Pancreas (tissue), 10 donors: ENCODE measurements at regions not wholly inside any gene's neighbourhood (a gene's known extent, or its start where the extent isn't known, plus 50 kb on each side); places are given as distances from the start of the nearest gene placed in this dataset.

Source experiments
- ATAC-seq, 4 donors: fragments of 200-7000 bp; cut with Tn5 transposase; one replicate each; pipeline versions ENCODE4 v1.8.0 to v1.9.1; 2020; ENCODE audit warnings: mild to moderate bottlenecking in 4 of 4, moderate library complexity in 4 of 4
- DNase-seq, 6 donors: peaks; one replicate each; pipeline ENCODE4 v3.0.0-alpha.2; 2020
- FAIRE-seq: peaks from 2 replicates; lab custom pipeline; 2012; peaks lifted over from hg19 to GRCh38; lab: Jason Lieb, UNC
- H3K27ac ChIP-seq, 4 donors: fragments of 200-600 bp; sonication (generic); 1 replicate in 3 of 4; 2 replicates in 1 of 4; pipeline versions ENCODE4 v1.5.0 to v1.8.0; 2020
- H3K27me3 ChIP-seq, 4 donors: fragments of 200-600 bp; one replicate each; pipeline ENCODE4 v1.8.0; 2021
- H3K36me3 ChIP-seq, 3 donors: fragments of 200-600 bp; sonication (generic) in 1 of 3; one replicate each; pipeline versions ENCODE4 v1.5.0 to v1.8.0; 2020 to 2021
- H3K4me1 ChIP-seq, 3 donors: fragments of 200-600 bp; one replicate each; pipeline ENCODE4 v1.8.0; 2021
- H3K4me3 ChIP-seq, 4 donors: fragments of 200-600 bp; sonication (generic) in 2 of 4; one replicate each; pipeline versions ENCODE4 v1.5.0 to v1.8.0; 2020 to 2021
- H3K9me3 ChIP-seq, 4 donors: fragments of 200-600 bp; one replicate each; pipeline ENCODE4 v1.8.0; 2021
- WGBS, 2 donors: extraction: QIAGEN DNeasy Blood & Tissue Kit; methylation state at CpG; one replicate each; pipeline ENCODE4 v1.1.7; 2013; 5-methylcytosine and 5-hydroxymethylcytosine counted together
- intact Hi-C, 3 donors: fragments of 100-400 bp; cut with DNase I; formaldehyde crosslinking; loops; one replicate each; pipeline versions ENCODE4 v1.11.1 to v1.14.2; 2022
- TF ChIP-seq, protein P1 (sequence below), 4 donors: fragments of 200-600 bp; sonication (generic) in 3 of 4; IDR thresholded peaks; one replicate each; pipeline versions ENCODE4 v1.5.0 to v1.8.0; 2021; ENCODE audit warnings: antibody characterized with exemption in 4 of 4
- donor health status: healthy with polysubstance abuse.
- donor health status: DM: no; HTN: no; CAD: no; lungs with moderate emphysema.
- donor health status: DM: no; HTN: no; CAD: no.
- donor health status: control.
- donor health status: control.
- donor health status: Bipolar disorder and iron deficiency.
- donor health status: DM: yes; HTN: yes; CAD: no.
- donor health status: DM: no; HTN: no; CAD: no.
- donor health status: DM: no; HTN: no; CAD: no.
- donor health status: DM: yes; HTN: yes; CAD: no.

DNA sequence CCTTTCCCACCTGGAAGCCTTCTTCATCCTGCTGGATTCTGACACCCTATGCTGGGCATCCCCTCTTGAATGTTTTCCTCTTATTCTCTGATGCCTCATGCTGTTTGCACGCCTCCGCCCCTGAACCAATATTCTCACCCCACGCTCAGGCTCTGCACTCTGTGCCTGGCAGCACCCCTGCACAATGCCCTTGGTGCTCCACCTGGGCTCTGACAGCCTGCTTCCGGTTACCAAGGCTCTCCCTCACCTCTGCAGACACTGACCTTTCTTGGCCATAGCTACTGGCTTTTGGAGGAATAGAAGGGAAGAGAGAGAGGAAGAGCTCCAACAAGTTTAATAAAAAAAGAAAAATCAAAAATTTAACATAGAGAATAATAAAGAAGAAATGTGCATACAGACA, 108.7 kb upstream of the SHB start:
- Histone ChIP-seq H3K9me3 (no peaks in the 10 kb centered on the region), H3K4me3 (no peak overlapping the region), H3K27ac (no peak overlapping the region), H3K27me3 (no peaks in the 10 kb centered on the region), H3K36me3 (no peaks in the 10 kb centered on the region), H3K4me1 (peaks cover 1 to 7% (median 2%) of the 10 kb centered on the region in 3 donors)
- WGBS, 2 donors: 54 to 61% methylated on average over 4 of the region's 4 CpGs
- no peak for FAIRE-seq
- TF ChIP-seq, protein P1, sequence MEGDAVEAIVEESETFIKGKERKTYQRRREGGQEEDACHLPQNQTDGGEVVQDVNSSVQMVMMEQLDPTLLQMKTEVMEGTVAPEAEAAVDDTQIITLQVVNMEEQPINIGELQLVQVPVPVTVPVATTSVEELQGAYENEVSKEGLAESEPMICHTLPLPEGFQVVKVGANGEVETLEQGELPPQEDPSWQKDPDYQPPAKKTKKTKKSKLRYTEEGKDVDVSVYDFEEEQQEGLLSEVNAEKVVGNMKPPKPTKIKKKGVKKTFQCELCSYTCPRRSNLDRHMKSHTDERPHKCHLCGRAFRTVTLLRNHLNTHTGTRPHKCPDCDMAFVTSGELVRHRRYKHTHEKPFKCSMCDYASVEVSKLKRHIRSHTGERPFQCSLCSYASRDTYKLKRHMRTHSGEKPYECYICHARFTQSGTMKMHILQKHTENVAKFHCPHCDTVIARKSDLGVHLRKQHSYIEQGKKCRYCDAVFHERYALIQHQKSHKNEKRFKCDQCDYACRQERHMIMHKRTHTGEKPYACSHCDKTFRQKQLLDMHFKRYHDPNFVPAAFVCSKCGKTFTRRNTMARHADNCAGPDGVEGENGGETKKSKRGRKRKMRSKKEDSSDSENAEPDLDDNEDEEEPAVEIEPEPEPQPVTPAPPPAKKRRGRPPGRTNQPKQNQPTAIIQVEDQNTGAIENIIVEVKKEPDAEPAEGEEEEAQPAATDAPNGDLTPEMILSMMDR (IDR thresholded peaks at IDR 0.05): no peak
- intact Hi-C loops: no loop called here
- DNase-seq: peak in 2 of 6 donors; percentile 29 to 45
- ATAC-seq: peak; percentile 56 to 69 (median 62)

DNA sequence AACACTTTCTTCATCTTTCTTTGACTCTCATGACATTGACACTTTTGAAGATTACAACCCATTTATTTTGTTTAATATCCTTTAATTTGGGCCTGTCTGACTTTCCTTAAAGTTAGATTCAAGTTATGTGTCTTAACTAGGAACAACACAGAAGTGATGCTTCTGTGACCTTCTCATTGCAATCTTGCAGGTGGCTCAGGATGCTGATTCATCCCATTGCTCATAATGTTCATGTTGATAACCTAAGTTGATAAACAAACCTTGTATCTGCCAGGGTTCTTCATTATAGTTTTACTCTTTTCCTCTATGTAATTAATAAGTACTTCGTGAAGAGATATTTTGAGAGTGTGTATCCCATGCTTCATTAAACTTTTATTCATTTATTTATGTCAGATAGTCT, 107.2 kb upstream of the SHB start:
- WGBS, 2 donors: 90 to 92% methylated on average over 1 of the region's 1 CpG
- ATAC-seq: no peak
- no peak for DNase-seq
- no peaks in the 10 kb centered on the region for H3K9me3 ChIP-seq
- H3K4me1 ChIP-seq: peaks cover 0 to 7% (median 0%) of the 10 kb centered on the region in 3 donors
- no peak overlapping the region for H3K27ac ChIP-seq
- no peak for FAIRE-seq
- H3K27me3 ChIP-seq: no peaks in the 10 kb centered on the region
- H3K36me3 ChIP-seq: no peaks in the 10 kb centered on the region
- no peak overlapping the region for H3K4me3 ChIP-seq
- intact Hi-C loops: no loop called here
- TF ChIP-seq, protein P1 (IDR thresholded peaks at IDR 0.05): no peak

- no peak for FAIRE-seq
- Histone ChIP-seq H3K9me3 (no peaks in the 10 kb centered on the region), H3K27me3 (no peaks in the 10 kb centered on the region), H3K4me3 (no peak overlapping the region), H3K27ac (no peak overlapping the region), H3K36me3 (no peaks in the 10 kb centered on the region), H3K4me1 (peaks cover 0 to 7% (median 0%) of the 10 kb centered on the region in 3 donors)
- DNase-seq: no peak
- ATAC-seq: no peak
- WGBS, 2 donors: 96 to 98% methylated on average over 3 of the region's 3 CpGs
- intact Hi-C loops: no loop called here
- TF ChIP-seq, protein P1 (IDR thresholded peaks at IDR 0.05): no peak
Observed at GRCh38 chr9:38175423-38175822, 106.4 kb upstream of the SHB start.

DNA sequence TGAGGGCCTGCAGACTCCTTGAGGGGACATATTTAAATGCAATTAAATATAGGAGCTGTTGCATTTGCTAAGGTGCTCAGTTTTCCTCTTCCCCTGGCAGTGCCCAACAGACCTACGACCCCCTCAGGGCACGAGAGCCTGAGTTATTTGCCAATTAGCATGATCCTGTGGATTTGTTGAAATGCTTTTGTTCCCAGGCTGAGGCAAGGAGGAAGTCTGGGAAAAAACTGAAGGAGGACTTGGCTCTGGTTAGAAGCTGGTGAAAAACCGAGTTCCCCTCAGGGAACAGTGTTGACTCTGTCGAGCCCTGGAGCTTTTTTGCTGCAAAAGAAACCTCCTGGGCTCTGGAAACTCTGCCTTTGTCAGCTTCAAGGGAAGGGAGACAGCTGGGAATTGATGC, 103.6 kb upstream of the SHB start:
- Histone ChIP-seq H3K27me3 (no peaks in the 10 kb centered on the region), H3K27ac (no peak overlapping the region), H3K4me3 (no peak overlapping the region), H3K4me1 (no peaks in the 10 kb centered on the region), H3K9me3 (no peaks in the 10 kb centered on the region), H3K36me3 (no peaks in the 10 kb centered on the region)
- FAIRE-seq: no peak
- no peak for ATAC-seq
- intact Hi-C loops: no loop called here
- 46 to 57% methylated on average over 4 of the region's 4 CpGs for WGBS, 2 donors
- no peak for DNase-seq
- TF ChIP-seq, protein P1 (IDR thresholded peaks at IDR 0.05): no peak

GRCh38 chr9:38171926-38172325, 102.9 kb upstream of the SHB start:
- WGBS, 2 donors: 81 to 83% methylated on average over 3 of the region's 3 CpGs
- ATAC-seq (no peak), DNase-seq (no peak), FAIRE-seq (no peak)
- no peak overlapping the region for H3K4me3 ChIP-seq
- H3K36me3 ChIP-seq: no peaks in the 10 kb centered on the region
- no peaks in the 10 kb centered on the region for H3K27me3 ChIP-seq
- intact Hi-C loops: no loop called here
- H3K9me3 ChIP-seq: no peaks in the 10 kb centered on the region
- TF ChIP-seq, protein P1 (IDR thresholded peaks at IDR 0.05): no peak
- no peak overlapping the region for H3K27ac ChIP-seq
- no peaks in the 10 kb centered on the region for H3K4me1 ChIP-seq
